ENCODE measurements at regions not wholly inside any gene's neighbourhood (a gene's known extent, or its start where the extent isn't known, plus 50 kb on each side); places are given as distances from the start of the nearest gene placed in this dataset.
A peak's percentile ranks its signal among the peaks of the same experiment; 100 is the strongest.

DNA sequence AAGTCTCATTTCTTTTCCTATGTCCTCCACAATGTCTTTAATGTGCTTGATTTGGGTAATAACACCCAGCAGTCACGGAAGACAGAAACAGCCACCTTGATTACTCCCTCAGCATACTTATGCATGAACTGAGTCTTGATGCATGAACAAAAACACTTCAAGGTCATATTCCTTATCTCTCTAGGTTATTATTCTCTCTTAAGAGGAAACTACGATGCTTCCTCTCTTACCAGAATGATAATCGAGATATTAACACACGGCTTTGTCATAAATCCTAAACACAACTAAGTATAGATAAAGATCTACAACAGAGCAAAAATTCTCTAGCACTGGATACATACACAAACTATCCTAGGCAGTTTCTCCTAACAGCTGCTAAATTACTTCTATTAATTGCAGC, 583.5 kb upstream of the ATP2B1 start:
- ATAC-seq: no peak
- peaks cover 15% of the 10 kb centered on the region for H3K9me3 Mint-ChIP-seq
- H3K36me3 Mint-ChIP-seq (ENCODE audit: insufficient read depth): no peaks in the 10 kb centered on the region
- H3K27me3 Mint-ChIP-seq (ENCODE audit: low read depth): peaks cover 8% of the 10 kb centered on the region
- peaks cover 4% of the 10 kb centered on the region for H3K4me1 Mint-ChIP-seq (ENCODE audit: low read depth)
- H3K4me3 Mint-ChIP-seq: no peak overlapping the region
- DNase-seq: no peak

GRCh38 chr12:90290980-90291975, 582.6 kb upstream of the ATP2B1 start:
- H3K36me3 Mint-ChIP-seq (ENCODE audit: insufficient read depth): no peaks in the 10 kb centered on the region
- H3K27me3 Mint-ChIP-seq (ENCODE audit: low read depth): peaks cover 8% of the 10 kb centered on the region
- DNase-seq (no peak), ATAC-seq (no peak)
- H3K4me1 Mint-ChIP-seq (ENCODE audit: low read depth): peaks cover 4% of the 10 kb centered on the region
- no peak overlapping the region for H3K4me3 Mint-ChIP-seq
- H3K9me3 Mint-ChIP-seq: peaks cover 15% of the 10 kb centered on the region

DNA sequence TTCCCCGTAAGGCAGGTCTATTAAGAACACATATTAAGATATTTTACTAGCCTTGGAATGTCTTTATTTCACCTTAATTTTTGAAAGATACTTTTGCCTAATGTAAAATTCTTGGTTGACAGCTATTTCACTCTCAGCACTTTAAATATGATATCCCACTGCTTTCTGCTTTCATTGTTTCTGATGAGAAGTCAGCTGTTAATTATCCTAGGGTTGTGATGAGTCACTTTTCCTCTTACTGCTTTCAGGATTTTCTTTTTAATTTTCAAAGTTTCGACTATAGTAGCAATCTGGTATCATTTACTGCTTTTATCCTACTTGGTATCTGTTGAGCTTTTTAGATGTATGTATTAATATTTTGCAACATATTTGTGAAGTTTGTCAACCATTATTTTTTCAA, 578.9 kb upstream of the ATP2B1 start:
- no peak for DNase-seq
- H3K9me3 Mint-ChIP-seq: peaks cover 29% of the 10 kb centered on the region
- H3K4me1 Mint-ChIP-seq (ENCODE audit: low read depth): peaks cover 6% of the 10 kb centered on the region
- peaks cover 3% of the 10 kb centered on the region for H3K27me3 Mint-ChIP-seq (ENCODE audit: low read depth)
- no peaks in the 10 kb centered on the region for H3K36me3 Mint-ChIP-seq (ENCODE audit: insufficient read depth)
- ATAC-seq: no peak
- H3K4me3 Mint-ChIP-seq: no peak overlapping the region

- Mint-ChIP-seq H3K9me3 (peaks cover 22% of the 10 kb centered on the region), H3K27me3 (ENCODE audit: low read depth) (no peaks in the 10 kb centered on the region), H3K36me3 (ENCODE audit: insufficient read depth) (no peaks in the 10 kb centered on the region), H3K4me1 (ENCODE audit: low read depth) (peaks cover 15% of the 10 kb centered on the region), H3K4me3 (no peak overlapping the region)
- no peak for ATAC-seq
- DNase-seq: no peak
Observed at GRCh38 chr12:90281154-90281868, 572.7 kb upstream of the ATP2B1 start.

GRCh38 chr12:90280564-90281058, 572.0 kb upstream of the ATP2B1 start:
- H3K9me3 Mint-ChIP-seq: peaks cover 18% of the 10 kb centered on the region
- DNase-seq: no peak
- H3K36me3 Mint-ChIP-seq (ENCODE audit: insufficient read depth): no peaks in the 10 kb centered on the region
- no peak overlapping the region for H3K4me3 Mint-ChIP-seq
- peaks cover 15% of the 10 kb centered on the region for H3K4me1 Mint-ChIP-seq (ENCODE audit: low read depth)
- H3K27me3 Mint-ChIP-seq (ENCODE audit: low read depth): no peaks in the 10 kb centered on the region
- ATAC-seq: peak; percentile 73 to 76

GRCh38 chr12:90280033-90280432, 571.4 kb upstream of the ATP2B1 start:
- DNase-seq (no peak), ATAC-seq (peak; percentile 78 to 79)
- Mint-ChIP-seq H3K36me3 (ENCODE audit: insufficient read depth) (no peaks in the 10 kb centered on the region), H3K4me3 (no peak overlapping the region), H3K9me3 (peaks cover 15% of the 10 kb centered on the region), H3K27me3 (ENCODE audit: low read depth) (no peaks in the 10 kb centered on the region), H3K4me1 (ENCODE audit: low read depth) (peaks cover 15% of the 10 kb centered on the region)

DNA sequence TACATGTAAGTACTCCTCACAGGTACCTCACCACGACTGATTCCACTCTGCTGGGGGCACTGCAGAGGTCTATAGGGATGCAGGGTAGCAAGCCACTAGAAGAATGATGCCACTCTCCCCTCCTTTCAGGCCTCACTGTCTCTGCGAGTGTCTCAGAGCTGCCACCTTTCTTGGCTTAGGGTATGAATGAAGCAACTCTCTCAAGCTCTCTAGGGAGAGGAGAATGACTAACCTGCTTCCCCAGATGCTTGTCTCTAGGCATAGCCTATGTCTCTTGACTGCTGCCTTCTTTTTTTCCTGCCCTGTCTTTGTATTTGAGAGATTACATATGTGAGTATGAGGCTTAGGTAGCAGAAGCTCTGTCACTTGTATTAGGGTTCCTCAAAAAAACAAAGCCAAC, 566.5 kb upstream of the ATP2B1 start:
- Mint-ChIP-seq H3K4me3 (no peak overlapping the region), H3K36me3 (ENCODE audit: insufficient read depth) (no peaks in the 10 kb centered on the region), H3K9me3 (no peaks in the 10 kb centered on the region), H3K4me1 (ENCODE audit: low read depth) (peaks cover 3% of the 10 kb centered on the region), H3K27me3 (ENCODE audit: low read depth) (peaks cover 2% of the 10 kb centered on the region)
- ATAC-seq: no peak
- no peak for DNase-seq

DNA sequence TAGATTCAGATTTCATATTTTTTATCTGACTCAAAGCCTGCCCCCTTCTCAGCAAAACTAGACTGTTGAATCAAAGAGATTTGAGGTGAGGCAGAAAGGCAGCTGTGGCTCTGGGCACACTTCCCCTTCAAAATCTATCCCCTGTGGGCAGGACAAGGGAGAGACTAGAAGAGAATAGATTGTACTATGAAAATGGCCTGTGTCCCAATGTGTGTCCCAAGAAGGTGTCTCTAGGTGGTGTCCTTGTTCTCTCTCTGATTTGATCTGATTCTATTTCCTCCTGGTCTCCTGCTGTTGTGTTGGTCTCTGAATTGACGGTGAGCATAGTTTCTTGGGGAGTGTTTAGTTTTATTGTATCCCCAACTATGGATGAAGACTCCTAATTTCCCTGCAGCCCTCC, 565.8 kb upstream of the ATP2B1 start:
- Mint-ChIP-seq H3K27me3 (ENCODE audit: low read depth) (peaks cover 2% of the 10 kb centered on the region), H3K9me3 (no peaks in the 10 kb centered on the region), H3K36me3 (ENCODE audit: insufficient read depth) (no peaks in the 10 kb centered on the region), H3K4me3 (no peak overlapping the region), H3K4me1 (ENCODE audit: low read depth) (peaks cover 2% of the 10 kb centered on the region)
- ATAC-seq (no peak), DNase-seq (no peak)

GRCh38 chr12:90268574-90268973, 559.9 kb upstream of the ATP2B1 start:
- H3K4me3 Mint-ChIP-seq: no peak overlapping the region
- peaks cover 2% of the 10 kb centered on the region for H3K4me1 Mint-ChIP-seq (ENCODE audit: low read depth)
- no peaks in the 10 kb centered on the region for H3K9me3 Mint-ChIP-seq
- H3K27me3 Mint-ChIP-seq (ENCODE audit: low read depth): peaks cover 3% of the 10 kb centered on the region
- no peaks in the 10 kb centered on the region for H3K36me3 Mint-ChIP-seq (ENCODE audit: insufficient read depth)
- DNase-seq (no peak), ATAC-seq (no peak)

DNA sequence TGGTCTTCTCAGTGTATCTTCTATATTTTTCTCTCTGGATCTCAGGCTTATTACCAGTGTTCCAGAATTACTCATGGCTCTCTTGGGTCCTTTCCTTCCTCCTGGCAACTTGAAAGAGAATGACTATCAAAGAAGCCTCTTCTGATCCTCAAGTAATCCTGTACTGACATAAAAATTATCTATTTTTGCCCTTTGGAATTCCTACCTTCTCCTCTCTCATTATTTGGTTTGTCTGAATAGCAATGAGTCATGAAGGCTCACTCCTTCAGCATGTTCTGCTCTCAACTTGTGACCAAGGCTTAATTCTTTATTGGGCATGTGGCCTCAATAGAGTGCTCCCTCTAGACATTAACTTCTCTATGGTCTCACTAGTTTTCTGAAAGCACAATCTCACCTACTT, 553.6 kb upstream of the ATP2B1 start:
- ATAC-seq (no peak), DNase-seq (no peak)
- no peak overlapping the region for H3K4me3 Mint-ChIP-seq
- peaks cover 4% of the 10 kb centered on the region for H3K27me3 Mint-ChIP-seq (ENCODE audit: low read depth)
- no peaks in the 10 kb centered on the region for H3K4me1 Mint-ChIP-seq (ENCODE audit: low read depth)
- no peaks in the 10 kb centered on the region for H3K9me3 Mint-ChIP-seq
- H3K36me3 Mint-ChIP-seq (ENCODE audit: insufficient read depth): no peaks in the 10 kb centered on the region

- no peaks in the 10 kb centered on the region for H3K36me3 Mint-ChIP-seq (ENCODE audit: insufficient read depth)
- no peaks in the 10 kb centered on the region for H3K4me1 Mint-ChIP-seq (ENCODE audit: low read depth)
- DNase-seq (no peak), ATAC-seq (no peak)
- no peak overlapping the region for H3K4me3 Mint-ChIP-seq
- peaks cover 4% of the 10 kb centered on the region for H3K27me3 Mint-ChIP-seq (ENCODE audit: low read depth)
- H3K9me3 Mint-ChIP-seq: no peaks in the 10 kb centered on the region
Observed at GRCh38 chr12:90261283-90261682, 552.6 kb upstream of the ATP2B1 start.

DNA sequence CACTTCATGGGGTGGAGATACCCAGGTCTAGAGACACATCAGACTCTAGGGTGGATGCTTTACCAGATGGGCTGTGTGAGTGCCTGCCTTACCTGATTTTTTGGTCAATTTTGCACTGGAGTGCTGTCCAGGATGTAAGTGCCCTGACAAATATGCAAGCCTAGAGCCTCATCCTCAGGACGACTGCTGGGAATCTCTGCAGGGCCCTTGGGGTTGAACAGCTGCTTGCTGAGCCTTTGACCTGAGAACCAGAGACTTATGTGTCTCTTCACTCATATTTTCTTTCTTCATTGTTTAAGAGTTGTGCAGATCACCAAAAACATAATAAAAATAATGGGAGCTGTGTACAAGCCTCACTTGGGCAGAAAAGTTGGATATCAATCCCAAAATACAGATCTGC, 551.5 kb upstream of the ATP2B1 start:
- DNase-seq: no peak
- Mint-ChIP-seq H3K36me3 (ENCODE audit: insufficient read depth) (no peaks in the 10 kb centered on the region), H3K4me3 (no peak overlapping the region), H3K4me1 (ENCODE audit: low read depth) (no peaks in the 10 kb centered on the region), H3K27me3 (ENCODE audit: low read depth) (peaks cover 3% of the 10 kb centered on the region), H3K9me3 (no peaks in the 10 kb centered on the region)
- no peak for ATAC-seq

GRCh38 chr12:90257927-90258624, 549.4 kb upstream of the ATP2B1 start:
- H3K4me1 Mint-ChIP-seq (ENCODE audit: low read depth): peaks cover 10% of the 10 kb centered on the region
- H3K9me3 Mint-ChIP-seq: no peaks in the 10 kb centered on the region
- DNase-seq (no peak), ATAC-seq (no peak)
- no peak overlapping the region for H3K4me3 Mint-ChIP-seq
- H3K36me3 Mint-ChIP-seq (ENCODE audit: insufficient read depth): no peaks in the 10 kb centered on the region
- H3K27me3 Mint-ChIP-seq (ENCODE audit: low read depth): peaks cover 2% of the 10 kb centered on the region

DNA sequence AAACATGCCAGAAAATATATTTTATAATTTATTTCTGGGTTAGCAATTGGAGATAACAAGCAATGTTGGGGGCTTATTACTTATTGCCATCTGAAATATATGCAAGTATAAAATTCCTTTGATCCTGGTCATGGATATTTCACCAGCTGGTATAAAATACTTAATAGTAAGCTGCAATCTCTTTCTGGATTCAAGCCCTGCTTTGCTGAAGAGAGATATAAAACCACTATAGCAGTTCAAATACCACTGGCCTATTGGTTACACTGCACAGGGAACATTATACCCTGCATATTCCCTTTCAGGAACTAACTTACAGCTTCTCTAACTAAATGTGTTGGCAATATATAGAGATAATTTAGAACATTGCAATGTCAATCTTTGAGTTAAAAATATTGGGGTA, 546.2 kb upstream of the ATP2B1 start:
- Mint-ChIP-seq H3K4me1 (ENCODE audit: low read depth) (peaks cover 12% of the 10 kb centered on the region), H3K36me3 (ENCODE audit: insufficient read depth) (no peaks in the 10 kb centered on the region), H3K27me3 (ENCODE audit: low read depth) (no peaks in the 10 kb centered on the region), H3K9me3 (no peaks in the 10 kb centered on the region), H3K4me3 (no peak overlapping the region)
- DNase-seq (no peak), ATAC-seq (no peak)
